Thoracic aorta (tissue), 2 donors: ENCODE measurements at regions not wholly inside any gene's neighbourhood (a gene's known extent, or its start where the extent isn't known, plus 50 kb on each side); places are given as distances from the start of the nearest gene placed in this dataset.

Experiments used
- ATAC-seq: fragments of 150-250 bp; one replicate; pipeline ENCODE4 v1.8.0; 2017; ENCODE audit warnings: low read depth; ENCODE audit not compliant: insufficient number of reproducible peaks, low FRiP score
- DNase-seq: peaks from one replicate; pipeline ENCODE4 v3.0.0-alpha.2; 2020; ENCODE audit warnings: low spot score
- H3K27ac ChIP-seq, 2 donors: fragments of 200-600 bp; sonication (generic); 1 replicate in 1 of 2; 2 replicates in 1 of 2; pipeline ENCODE4 v1.5.1; 2016; ENCODE audit warnings: mild to moderate bottlenecking in 2 of 2, moderate library complexity in 2 of 2
- H3K27me3 ChIP-seq: fragments of 200-600 bp; sonication (generic); replicated peaks from 2 replicates; pipeline ENCODE4 v1.6.0; 2016; ENCODE audit warnings: mild to moderate bottlenecking; ENCODE audit not compliant: insufficient read depth
- H3K36me3 ChIP-seq: fragments of 200-600 bp; sonication (generic); one replicate; pipeline ENCODE4 v1.5.1; 2016
- H3K4me1 ChIP-seq, 2 donors: fragments of 200-600 bp; sonication (generic); 1 replicate in 1 of 2; 2 replicates in 1 of 2; pipeline versions ENCODE4 v1.5.1 to v1.6.0; 2016; ENCODE audit warnings: low read depth in 2 of 2, mild to moderate bottlenecking in 1 of 2; ENCODE audit not compliant: control insufficient read depth in 1 of 2
- H3K4me3 ChIP-seq: fragments of 200-600 bp; sonication (generic); 2 replicates; pipeline ENCODE4 v1.5.1; 2016; ENCODE audit warnings: mild to moderate bottlenecking
- H3K9me3 ChIP-seq: fragments of 200-600 bp; sonication (generic); 2 replicates; pipeline ENCODE4 v1.5.1; 2016
- CTCF ChIP-seq: fragments of 200-600 bp; sonication (generic); IDR thresholded peaks from one replicate; pipeline ENCODE4 v1.5.1; 2019; ENCODE audit warnings: antibody characterized with exemption

- H3K27ac ChIP-seq: no peak overlapping the region
- no peak overlapping the region for H3K4me3 ChIP-seq
- no peaks in the 10 kb centered on the region for H3K27me3 ChIP-seq
- no peaks in the 10 kb centered on the region for H3K4me1 ChIP-seq
- no peak for TF ChIP-seq CTCF
- no peaks in the 10 kb centered on the region for H3K36me3 ChIP-seq
- no peaks in the 10 kb centered on the region for H3K9me3 ChIP-seq
- no peak for DNase-seq
- ATAC-seq: no peak
These were observed 211.7 kb upstream of the WSB1 start for GRCh38 chr17:27082023-27082774.

GRCh38 chr17:27082775-27083154 lies 211.1 kb upstream of the WSB1 start:
- Histone ChIP-seq H3K9me3 (no peaks in the 10 kb centered on the region), H3K27ac (no peak overlapping the region), H3K27me3 (no peaks in the 10 kb centered on the region), H3K4me3 (no peak overlapping the region), H3K4me1 (no peaks in the 10 kb centered on the region), H3K36me3 (no peaks in the 10 kb centered on the region)
- TF ChIP-seq CTCF: no peak
- no peak for DNase-seq
- ATAC-seq: no peak

- no peak overlapping the region for H3K4me3 ChIP-seq
- H3K27ac ChIP-seq: no peak overlapping the region
- H3K9me3 ChIP-seq: no peaks in the 10 kb centered on the region
- no peak for DNase-seq
- no peaks in the 10 kb centered on the region for H3K36me3 ChIP-seq
- no peak for TF ChIP-seq CTCF
- H3K27me3 ChIP-seq: no peaks in the 10 kb centered on the region
- no peak for ATAC-seq
- no peaks in the 10 kb centered on the region for H3K4me1 ChIP-seq
These were observed 210.3 kb upstream of the WSB1 start for GRCh38 chr17:27083408-27084185.

- no peaks in the 10 kb centered on the region for H3K9me3 ChIP-seq
- H3K4me1 ChIP-seq: no peaks in the 10 kb centered on the region
- no peak for TF ChIP-seq CTCF
- no peak for DNase-seq
- no peak for ATAC-seq
- H3K4me3 ChIP-seq: no peak overlapping the region
- H3K36me3 ChIP-seq: no peaks in the 10 kb centered on the region
- H3K27me3 ChIP-seq: no peaks in the 10 kb centered on the region
- no peak overlapping the region for H3K27ac ChIP-seq
These were observed 208.4 kb upstream of the WSB1 start for GRCh38 chr17:27085517-27085916.

DNA sequence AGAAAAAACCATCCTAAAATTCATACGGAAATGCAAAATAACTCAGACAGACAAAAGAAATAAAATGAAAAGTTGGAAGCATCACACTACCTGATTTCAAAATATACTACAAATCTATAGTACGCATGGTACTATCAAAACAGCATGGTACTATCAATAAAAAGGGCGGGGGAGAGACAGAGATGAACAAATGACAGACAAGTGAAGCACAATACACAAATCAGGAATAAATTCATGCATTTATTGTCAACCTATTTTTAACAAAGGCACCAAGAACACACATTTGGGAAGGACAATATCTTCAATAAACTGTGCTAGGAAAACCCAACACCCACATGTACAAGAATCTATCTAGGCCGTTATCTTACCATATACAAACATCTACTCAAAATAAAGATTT lies 207.4 kb upstream of the WSB1 start:
- H3K36me3 ChIP-seq: no peaks in the 10 kb centered on the region
- DNase-seq: no peak
- no peak for ATAC-seq
- no peaks in the 10 kb centered on the region for H3K9me3 ChIP-seq
- H3K4me1 ChIP-seq: no peaks in the 10 kb centered on the region
- H3K27ac ChIP-seq: no peak overlapping the region
- H3K27me3 ChIP-seq: no peaks in the 10 kb centered on the region
- no peak overlapping the region for H3K4me3 ChIP-seq
- no peak for TF ChIP-seq CTCF
